Mesodermal cell (in vitro differentiated cells): ENCODE measurements at regions not wholly inside any gene's neighbourhood (a gene's known extent, or its start where the extent isn't known, plus 50 kb on each side); places are given as distances from the start of the nearest gene placed in this dataset.
A peak's percentile ranks its signal among the peaks of the same experiment; 100 is the strongest.

Source experiments
- H3K27ac ChIP-seq: 2 replicates; pipeline ENCODE4 v1.7.0; 2013; ENCODE audit warnings: mild to moderate bottlenecking, low read depth, low read length, moderate library complexity; ENCODE audit not compliant: severe bottlenecking
- H3K36me3 ChIP-seq: 2 replicates; pipeline ENCODE4 v1.7.1; 2013; ENCODE audit warnings: mild to moderate bottlenecking, low read length, moderate library complexity; ENCODE audit not compliant: control insufficient read depth, insufficient read depth
- H3K4me1 ChIP-seq: one replicate; pipeline ENCODE4 v1.7.1; 2013; ENCODE audit warnings: mild to moderate bottlenecking, low read length; ENCODE audit not compliant: insufficient read depth, control insufficient read depth, poor library complexity, severe bottlenecking
- H3K4me3 ChIP-seq: 2 replicates; pipeline ENCODE4 v1.7.0; 2013; ENCODE audit warnings: low read length, control low read depth, mild to moderate bottlenecking; ENCODE audit not compliant: insufficient read depth, poor library complexity, severe bottlenecking; ENCODE audit errors: extremely low read depth
- H3K9me3 ChIP-seq: 2 replicates; pipeline ENCODE4 v1.7.1; 2013; ENCODE audit warnings: mild to moderate bottlenecking, low read length, moderate library complexity; ENCODE audit not compliant: control insufficient read depth
- WGBS, 2 experiments: methylation state at CpG; one replicate each; pipeline ENCODE4 v1.1.5; 2013; ENCODE audit warnings: missing lambda C conversion rate in 2 of 2; ENCODE audit not compliant: insufficient coverage in 2 of 2; 5-methylcytosine and 5-hydroxymethylcytosine counted together

- no peak overlapping the region for H3K4me3 ChIP-seq
- H3K27ac ChIP-seq, result no peak overlapping the region
- H3K9me3 ChIP-seq, result no peaks in the 10 kb centered on the region
- 92 to 100% methylated on average over 2 to 3 of the region's 4 CpGs for WGBS, 2 experiments
- H3K36me3 ChIP-seq, result no peaks in the 10 kb centered on the region
- peaks cover 39% of the 10 kb centered on the region for H3K4me1 ChIP-seq
Observed at GRCh38 chr16:9596788-9597187, 505.3 kb downstream of the HAPSTR1 start.

DNA sequence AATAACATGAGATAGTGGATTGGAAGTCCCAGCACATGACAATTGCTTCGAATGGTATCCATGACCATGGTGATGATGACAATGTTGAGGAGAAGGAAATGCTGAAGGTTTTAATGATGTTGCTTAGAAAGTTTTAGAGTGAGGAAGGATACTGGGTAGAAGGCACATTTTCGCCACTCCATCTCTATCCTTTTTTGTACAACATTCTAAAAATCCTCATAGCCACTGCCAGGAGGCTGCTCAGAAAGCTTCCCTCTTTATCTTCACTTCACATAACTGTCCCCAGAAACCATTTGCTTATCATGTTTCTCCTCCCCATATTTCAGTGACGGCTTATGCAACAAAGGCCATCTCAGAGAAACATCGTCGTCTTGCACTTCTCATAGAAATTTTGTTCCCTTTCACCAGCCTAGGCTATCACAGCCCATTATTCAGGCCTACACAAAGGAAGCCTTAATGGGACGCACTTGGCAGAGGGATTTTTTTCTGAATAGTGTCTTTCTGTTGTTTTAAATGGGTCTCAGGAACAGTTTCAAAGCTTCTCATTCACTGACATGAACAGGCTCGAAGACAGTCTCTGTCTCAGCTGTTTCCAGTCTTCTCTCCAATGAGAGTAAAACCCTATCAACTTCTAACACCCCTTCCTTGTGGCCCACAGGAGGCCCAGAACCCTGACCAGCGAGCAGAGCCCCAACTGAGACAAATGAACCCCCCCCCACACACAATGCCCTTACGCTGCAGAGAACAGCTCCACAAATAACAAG lies 506.7 kb downstream of the HAPSTR1 start:
- Histone ChIP-seq H3K27ac (no peak overlapping the region), H3K4me1 (peaks cover 45% of the 10 kb centered on the region), H3K36me3 (no peaks in the 10 kb centered on the region), H3K9me3 (no peaks in the 10 kb centered on the region), H3K4me3 (no peak overlapping the region)
- WGBS, 2 experiments, result 95 to 98% methylated on average over 4 to 5 of the region's 9 CpGs

DNA sequence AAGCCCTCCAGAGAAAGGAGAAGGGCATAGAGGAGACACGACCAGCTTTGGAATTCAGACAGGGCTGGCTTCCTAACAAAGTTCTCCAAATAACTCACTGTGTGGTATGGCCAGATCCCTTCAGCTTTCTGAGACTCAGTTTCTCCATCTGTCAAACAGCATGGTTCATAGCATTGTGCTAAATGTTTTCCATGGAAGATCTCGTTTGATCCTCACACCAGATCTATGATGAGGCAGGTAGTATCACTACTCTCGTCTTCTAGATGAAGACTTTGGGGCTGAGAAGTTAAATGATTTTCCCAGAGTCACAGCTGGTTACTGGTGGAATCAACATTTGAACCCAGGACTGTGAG lies 507.3 kb downstream of the HAPSTR1 start:
- WGBS, 2 experiments, result 78 to 100% methylated on average over 1 to 3 of the region's 3 CpGs

DNA sequence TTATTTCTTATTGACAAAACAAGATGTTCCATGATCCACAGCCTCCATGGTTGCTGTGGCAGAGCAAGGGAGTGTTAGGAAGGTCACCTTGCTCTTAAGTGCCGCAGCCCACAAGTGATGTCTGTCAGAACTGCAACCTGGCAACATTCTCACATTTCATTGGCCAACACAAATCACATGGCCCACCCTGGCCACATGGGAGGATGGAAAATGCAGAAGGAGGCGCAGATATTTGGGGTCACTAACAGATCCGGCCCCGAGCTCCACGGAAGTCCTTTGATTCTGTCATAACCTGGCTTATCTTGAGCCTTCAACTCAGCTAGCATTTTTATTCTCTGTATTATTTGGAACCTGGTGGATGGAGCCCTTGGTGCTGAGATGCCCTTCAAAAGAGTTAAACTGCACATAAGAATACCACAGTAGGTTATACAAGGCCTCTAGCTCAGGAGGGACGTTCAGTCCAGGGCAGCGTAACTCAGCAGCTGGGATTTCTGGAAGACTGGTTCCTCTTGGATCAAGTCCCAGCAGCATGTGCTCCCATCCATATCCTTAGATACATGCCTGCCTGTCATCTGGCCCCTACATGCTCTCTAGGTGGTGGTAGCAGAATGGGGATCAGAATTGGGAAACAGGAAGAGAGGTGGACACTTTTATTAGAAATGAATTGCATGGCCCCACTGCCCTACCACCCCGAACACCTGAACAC lies 508.1 kb downstream of the HAPSTR1 start:
- Histone ChIP-seq H3K27ac (no peak overlapping the region), H3K9me3 (no peaks in the 10 kb centered on the region), H3K36me3 (no peaks in the 10 kb centered on the region), H3K4me3 (no peak overlapping the region), H3K4me1 (peaks cover 33% of the 10 kb centered on the region)
- 96 to 100% methylated on average over 3 to 6 of the region's 8 CpGs for WGBS, 2 experiments

More for the DNA sequence above, 507.3 kb downstream of the HAPSTR1 start:
- Histone ChIP-seq H3K4me1 (peaks cover 40% of the 10 kb centered on the region), H3K9me3 (no peaks in the 10 kb centered on the region), H3K36me3 (no peaks in the 10 kb centered on the region), H3K27ac (no peak overlapping the region), H3K4me3 (no peak overlapping the region)

GRCh38 chr16:9602189-9602588 lies 510.7 kb downstream of the HAPSTR1 start:
- Histone ChIP-seq H3K4me1 (peaks cover 13% of the 10 kb centered on the region), H3K36me3 (no peaks in the 10 kb centered on the region), H3K9me3 (no peaks in the 10 kb centered on the region), H3K27ac (no peak overlapping the region), H3K4me3 (no peak overlapping the region)
- WGBS, 2 experiments, result 86 to 88% methylated on average over 3 to 4 of the region's 4 CpGs

- Histone ChIP-seq H3K4me3 (no peak overlapping the region), H3K4me1 (peaks cover 13% of the 10 kb centered on the region), H3K9me3 (no peaks in the 10 kb centered on the region), H3K27ac (no peak overlapping the region), H3K36me3 (no peaks in the 10 kb centered on the region)
- WGBS, 2 experiments, result 87 to 91% methylated on average over 6 of the region's 7 CpGs
Observed at GRCh38 chr16:9603316-9603715, 511.9 kb downstream of the HAPSTR1 start.

GRCh38 chr16:9607515-9608230 lies 516.2 kb downstream of the HAPSTR1 start:
- 100% methylated on average over 1 of the region's 2 CpGs; no CpG with 5 or more reads in 1 of the 2 experiments for WGBS, 2 experiments
- H3K36me3 ChIP-seq, result no peaks in the 10 kb centered on the region
- no peak overlapping the region for H3K27ac ChIP-seq
- no peaks in the 10 kb centered on the region for H3K9me3 ChIP-seq
- H3K4me3 ChIP-seq, result no peak overlapping the region
- peaks cover 21% of the 10 kb centered on the region for H3K4me1 ChIP-seq

DNA sequence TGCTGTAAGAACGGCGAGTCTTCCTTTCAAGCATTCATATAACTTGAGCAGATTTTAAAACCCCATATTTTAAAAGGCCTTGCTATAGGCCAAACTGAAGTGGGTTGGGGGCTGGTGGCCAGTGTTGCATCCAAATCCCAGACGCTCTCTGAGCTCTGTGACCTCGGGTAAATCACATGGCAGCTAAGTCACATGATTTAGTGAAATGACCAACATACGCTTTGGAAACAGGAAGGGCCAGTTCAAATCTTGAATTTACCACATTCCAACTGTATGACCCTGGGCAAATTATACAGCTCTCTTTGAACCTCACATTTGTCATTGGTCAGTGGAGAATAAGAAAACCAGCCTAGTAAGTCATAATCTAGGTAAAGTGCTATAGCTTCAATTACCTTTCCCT lies 519.3 kb downstream of the HAPSTR1 start:
- H3K27ac ChIP-seq, result no peak overlapping the region
- H3K4me3 ChIP-seq, result no peak overlapping the region
- H3K9me3 ChIP-seq, result no peaks in the 10 kb centered on the region
- no peaks in the 10 kb centered on the region for H3K36me3 ChIP-seq
- peaks cover 32% of the 10 kb centered on the region for H3K4me1 ChIP-seq
- 92 to 97% methylated on average over 3 of the region's 5 CpGs for WGBS, 2 experiments

DNA sequence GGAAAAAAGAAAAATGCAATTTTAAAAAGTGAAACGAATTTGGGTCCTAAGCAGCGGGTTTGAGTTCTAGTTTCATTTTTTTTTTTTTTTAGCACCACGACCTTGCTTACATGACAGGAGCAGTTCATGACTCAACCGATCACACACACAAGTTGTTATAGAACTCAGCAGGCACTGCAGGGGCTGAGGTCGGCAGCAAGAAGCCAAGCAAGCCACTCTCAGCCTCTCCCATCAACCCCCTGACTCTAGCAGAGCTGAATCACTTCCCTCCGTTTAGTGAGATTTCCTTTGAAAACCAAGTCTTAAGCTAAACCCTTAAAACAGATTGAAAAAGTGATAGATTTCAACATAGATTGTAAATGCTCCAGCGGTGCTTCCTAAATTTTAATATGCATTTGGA lies 520.8 kb downstream of the HAPSTR1 start:
- no peak overlapping the region for H3K4me3 ChIP-seq
- H3K27ac ChIP-seq, result peak overlapping the region; percentile 20
- 0 to 70% methylated on average over 2 of the region's 7 CpGs for WGBS, 2 experiments
- no peaks in the 10 kb centered on the region for H3K9me3 ChIP-seq
- H3K36me3 ChIP-seq, result no peaks in the 10 kb centered on the region
- peaks cover 32% of the 10 kb centered on the region for H3K4me1 ChIP-seq

DNA sequence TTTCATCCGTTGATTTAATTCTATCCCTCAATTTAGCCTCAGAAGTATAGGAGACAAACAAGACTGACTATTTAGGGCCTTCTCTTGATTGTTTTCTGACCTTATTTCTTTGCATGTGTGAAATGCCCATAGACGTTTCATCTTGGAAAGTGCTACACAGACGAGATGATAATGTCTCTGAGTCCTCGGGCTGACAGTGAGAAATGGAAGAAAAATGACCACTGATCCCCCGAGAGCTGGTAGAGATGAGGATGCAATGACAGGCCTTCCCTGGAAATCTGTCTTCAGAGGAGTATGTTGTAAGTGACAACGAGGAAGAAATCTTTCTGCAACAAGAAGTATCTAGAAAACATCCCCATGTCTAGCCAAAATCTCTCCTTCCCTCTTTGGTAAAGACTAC lies 522.9 kb downstream of the HAPSTR1 start:
- H3K36me3 ChIP-seq, result no peaks in the 10 kb centered on the region
- no peak overlapping the region for H3K4me3 ChIP-seq
- no peak overlapping the region for H3K27ac ChIP-seq
- WGBS, 2 experiments, result 74 to 85% methylated on average over 3 to 4 of the region's 6 CpGs
- H3K4me1 ChIP-seq, result peaks cover 32% of the 10 kb centered on the region
- H3K9me3 ChIP-seq, result no peaks in the 10 kb centered on the region
